HL-60 (cell line): ENCODE measurements at regions not wholly inside any gene's neighbourhood (a gene's known extent, or its start where the extent isn't known, plus 50 kb on each side); places are given as distances from the start of the nearest gene placed in this dataset.

Experiments
- POLR2AphosphoS5 ChIP-seq: IDR thresholded peaks from 2 replicates; pipeline ENCODE4 v1.6.1; 2012; ENCODE audit warnings: low read depth
- TF ChIP-seq, protein P1 (sequence below): IDR thresholded peaks from one replicate; pipeline ENCODE4 v1.5.1; 2011; ENCODE audit warnings: low read length, control low read depth, inconsistent platforms; ENCODE audit not compliant: insufficient read depth

DNA sequence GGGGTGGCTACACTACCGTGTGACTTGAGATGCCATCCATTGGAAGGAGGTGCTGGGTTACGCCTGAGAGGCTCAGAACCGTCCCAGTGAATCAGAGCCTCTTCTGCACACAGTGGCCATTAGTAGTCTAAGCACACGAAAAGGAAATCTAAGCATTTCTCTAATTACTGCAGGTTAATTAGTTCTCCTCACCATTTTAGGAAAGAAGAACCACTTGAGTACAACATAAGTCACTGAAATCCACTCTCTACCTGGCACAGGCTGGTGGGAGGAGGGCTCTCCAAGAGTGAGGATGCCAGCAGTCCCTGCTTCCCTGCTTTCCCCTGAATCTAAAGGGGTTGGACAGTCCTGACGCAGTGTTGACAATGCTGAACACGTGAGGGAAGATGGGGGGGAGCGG, 606.3 kb downstream of the NPHP4 start:
- TF ChIP-seq POLR2AphosphoS5, result no peak
- TF ChIP-seq, protein P1, sequence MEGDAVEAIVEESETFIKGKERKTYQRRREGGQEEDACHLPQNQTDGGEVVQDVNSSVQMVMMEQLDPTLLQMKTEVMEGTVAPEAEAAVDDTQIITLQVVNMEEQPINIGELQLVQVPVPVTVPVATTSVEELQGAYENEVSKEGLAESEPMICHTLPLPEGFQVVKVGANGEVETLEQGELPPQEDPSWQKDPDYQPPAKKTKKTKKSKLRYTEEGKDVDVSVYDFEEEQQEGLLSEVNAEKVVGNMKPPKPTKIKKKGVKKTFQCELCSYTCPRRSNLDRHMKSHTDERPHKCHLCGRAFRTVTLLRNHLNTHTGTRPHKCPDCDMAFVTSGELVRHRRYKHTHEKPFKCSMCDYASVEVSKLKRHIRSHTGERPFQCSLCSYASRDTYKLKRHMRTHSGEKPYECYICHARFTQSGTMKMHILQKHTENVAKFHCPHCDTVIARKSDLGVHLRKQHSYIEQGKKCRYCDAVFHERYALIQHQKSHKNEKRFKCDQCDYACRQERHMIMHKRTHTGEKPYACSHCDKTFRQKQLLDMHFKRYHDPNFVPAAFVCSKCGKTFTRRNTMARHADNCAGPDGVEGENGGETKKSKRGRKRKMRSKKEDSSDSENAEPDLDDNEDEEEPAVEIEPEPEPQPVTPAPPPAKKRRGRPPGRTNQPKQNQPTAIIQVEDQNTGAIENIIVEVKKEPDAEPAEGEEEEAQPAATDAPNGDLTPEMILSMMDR, result no peak
